Progenitor cell of endocrine pancreas (in vitro differentiated cells): ENCODE measurements at regions not wholly inside any gene's neighbourhood (a gene's known extent, or its start where the extent isn't known, plus 50 kb on each side); places are given as distances from the start of the nearest gene placed in this dataset.

Experiments used
- DNase-seq: peaks from one replicate; pipeline ENCODE4 v3.0.0; 2021; ENCODE audit warnings: low spot score; ENCODE audit not compliant: unreplicated experiment
- H3K27ac Mint-ChIP-seq: 2 replicates; pipeline ENCODE4 v1.8.0; 2021; ENCODE audit warnings: mild to moderate bottlenecking, moderate library complexity, mixed read lengths
- H3K27me3 Mint-ChIP-seq: 2 replicates; pipeline ENCODE4 v1.8.0; 2021; ENCODE audit warnings: mixed read lengths
- H3K36me3 Mint-ChIP-seq: 2 replicates; pipeline ENCODE4 v1.8.0; 2022; ENCODE audit warnings: mixed read lengths; ENCODE audit not compliant: insufficient read depth
- H3K4me1 Mint-ChIP-seq: 2 replicates; pipeline ENCODE4 v1.8.0; 2021; ENCODE audit warnings: low read depth, mixed read lengths
- H3K4me3 Mint-ChIP-seq: 2 replicates; pipeline ENCODE4 v1.8.0; 2021; ENCODE audit warnings: low read depth, mild to moderate bottlenecking, moderate library complexity, mixed read lengths
- H3K9me3 Mint-ChIP-seq: 2 replicates; pipeline ENCODE4 v1.8.0; 2021; ENCODE audit warnings: low read depth, mixed read lengths
- TF ChIP-seq, protein P1 (sequence below): fragments of 200-600 bp; sonication (generic); IDR thresholded peaks from one replicate; pipeline ENCODE4 v1.5.0; 2021; ENCODE audit warnings: antibody characterized with exemption, mild to moderate bottlenecking; ENCODE audit not compliant: unreplicated experiment

DNA sequence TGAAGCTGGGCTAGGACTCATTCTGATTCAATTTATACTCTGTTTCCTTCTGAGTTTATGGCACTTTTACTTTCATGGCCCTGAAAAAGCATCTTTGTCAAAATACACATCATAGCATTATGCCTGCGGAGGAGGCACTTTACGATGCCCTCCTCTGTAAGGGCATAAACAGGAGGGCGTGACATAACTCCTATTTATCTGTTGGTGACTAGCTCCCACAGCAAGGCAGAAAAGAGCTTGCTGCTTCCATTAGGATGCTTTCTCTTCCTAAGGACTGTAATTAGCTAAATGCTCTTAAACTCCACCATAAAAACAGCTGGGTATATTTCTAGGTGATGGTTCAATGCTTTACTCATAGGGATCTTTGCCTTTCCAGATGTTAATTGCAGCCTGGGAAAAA is 315.2 kb upstream of the GHITM start:
- TF ChIP-seq, protein P1, sequence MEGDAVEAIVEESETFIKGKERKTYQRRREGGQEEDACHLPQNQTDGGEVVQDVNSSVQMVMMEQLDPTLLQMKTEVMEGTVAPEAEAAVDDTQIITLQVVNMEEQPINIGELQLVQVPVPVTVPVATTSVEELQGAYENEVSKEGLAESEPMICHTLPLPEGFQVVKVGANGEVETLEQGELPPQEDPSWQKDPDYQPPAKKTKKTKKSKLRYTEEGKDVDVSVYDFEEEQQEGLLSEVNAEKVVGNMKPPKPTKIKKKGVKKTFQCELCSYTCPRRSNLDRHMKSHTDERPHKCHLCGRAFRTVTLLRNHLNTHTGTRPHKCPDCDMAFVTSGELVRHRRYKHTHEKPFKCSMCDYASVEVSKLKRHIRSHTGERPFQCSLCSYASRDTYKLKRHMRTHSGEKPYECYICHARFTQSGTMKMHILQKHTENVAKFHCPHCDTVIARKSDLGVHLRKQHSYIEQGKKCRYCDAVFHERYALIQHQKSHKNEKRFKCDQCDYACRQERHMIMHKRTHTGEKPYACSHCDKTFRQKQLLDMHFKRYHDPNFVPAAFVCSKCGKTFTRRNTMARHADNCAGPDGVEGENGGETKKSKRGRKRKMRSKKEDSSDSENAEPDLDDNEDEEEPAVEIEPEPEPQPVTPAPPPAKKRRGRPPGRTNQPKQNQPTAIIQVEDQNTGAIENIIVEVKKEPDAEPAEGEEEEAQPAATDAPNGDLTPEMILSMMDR = no peak
- no peaks in the 10 kb centered on the region for H3K36me3 Mint-ChIP-seq
- no peak overlapping the region for H3K4me3 Mint-ChIP-seq
- H3K27me3 Mint-ChIP-seq = no peaks in the 10 kb centered on the region
- no peak overlapping the region for H3K27ac Mint-ChIP-seq
- H3K9me3 Mint-ChIP-seq = peaks cover 10% of the 10 kb centered on the region
- DNase-seq = no peak
- peaks cover 1% of the 10 kb centered on the region for H3K4me1 Mint-ChIP-seq

DNA sequence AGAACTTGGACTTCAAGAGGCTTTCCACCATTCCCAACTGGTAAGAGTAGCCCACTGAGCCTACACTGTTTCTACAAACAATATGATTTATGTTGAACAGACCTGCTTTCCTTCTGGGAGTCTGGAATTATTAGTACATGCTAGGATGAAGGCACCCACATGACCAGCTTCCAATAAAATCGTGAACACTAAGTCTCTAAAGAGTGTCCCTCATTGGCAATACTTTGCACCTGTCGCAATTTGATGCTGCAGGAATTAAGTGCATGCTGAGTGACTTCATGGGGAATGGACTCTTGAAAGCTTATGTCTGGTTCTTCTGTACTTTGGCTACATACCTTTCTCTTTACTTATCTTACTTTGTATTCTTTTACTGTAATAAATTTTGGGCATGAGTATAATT is 305.2 kb upstream of the GHITM start:
- no peaks in the 10 kb centered on the region for H3K27me3 Mint-ChIP-seq
- no peak for DNase-seq
- H3K4me1 Mint-ChIP-seq = no peaks in the 10 kb centered on the region
- H3K27ac Mint-ChIP-seq = no peak overlapping the region
- no peak overlapping the region for H3K4me3 Mint-ChIP-seq
- no peaks in the 10 kb centered on the region for H3K36me3 Mint-ChIP-seq
- H3K9me3 Mint-ChIP-seq = no peaks in the 10 kb centered on the region
- TF ChIP-seq, protein P1 = no peak

DNA sequence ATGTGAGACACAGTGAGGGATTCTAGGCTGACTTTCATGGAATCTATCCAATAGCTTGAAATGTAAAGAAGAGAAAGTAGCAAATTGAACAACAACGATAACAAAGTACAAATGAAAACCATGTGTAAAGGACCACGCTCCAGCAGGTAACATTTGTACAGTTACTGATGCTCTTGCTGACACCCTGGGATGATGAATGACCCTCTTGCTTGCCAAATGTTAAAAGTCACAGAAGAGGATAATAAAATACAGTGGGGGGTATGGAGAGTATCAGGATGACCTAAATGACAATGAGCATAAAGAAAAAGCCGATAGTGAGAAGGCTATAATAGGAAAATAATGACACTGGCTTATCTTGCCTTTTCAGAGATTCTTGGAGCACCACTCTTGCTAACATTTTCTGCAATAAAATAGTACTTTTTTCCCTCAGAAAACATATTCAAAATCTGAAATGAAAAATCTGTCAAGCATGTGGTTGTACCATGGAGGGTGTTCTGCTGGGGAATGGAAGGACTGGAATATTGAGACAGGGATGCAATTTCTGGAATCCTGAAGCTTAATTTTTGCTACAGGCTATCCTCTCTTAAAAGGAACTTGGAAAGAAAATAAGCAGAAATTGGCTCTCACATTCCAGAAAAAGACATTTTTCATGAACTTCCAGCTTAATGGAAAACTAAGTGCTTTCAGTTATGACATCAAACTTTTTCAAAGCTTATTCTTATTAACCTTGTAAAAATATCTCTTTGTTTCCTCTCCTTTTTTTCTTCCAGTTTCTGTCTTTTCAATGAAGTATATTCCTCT is 303.2 kb upstream of the GHITM start:
- no peak for DNase-seq
- no peak overlapping the region for H3K4me3 Mint-ChIP-seq
- TF ChIP-seq, protein P1 = no peak
- no peaks in the 10 kb centered on the region for H3K4me1 Mint-ChIP-seq
- H3K9me3 Mint-ChIP-seq = peaks cover 3% of the 10 kb centered on the region
- H3K36me3 Mint-ChIP-seq = no peaks in the 10 kb centered on the region
- no peak overlapping the region for H3K27ac Mint-ChIP-seq
- no peaks in the 10 kb centered on the region for H3K27me3 Mint-ChIP-seq

DNA sequence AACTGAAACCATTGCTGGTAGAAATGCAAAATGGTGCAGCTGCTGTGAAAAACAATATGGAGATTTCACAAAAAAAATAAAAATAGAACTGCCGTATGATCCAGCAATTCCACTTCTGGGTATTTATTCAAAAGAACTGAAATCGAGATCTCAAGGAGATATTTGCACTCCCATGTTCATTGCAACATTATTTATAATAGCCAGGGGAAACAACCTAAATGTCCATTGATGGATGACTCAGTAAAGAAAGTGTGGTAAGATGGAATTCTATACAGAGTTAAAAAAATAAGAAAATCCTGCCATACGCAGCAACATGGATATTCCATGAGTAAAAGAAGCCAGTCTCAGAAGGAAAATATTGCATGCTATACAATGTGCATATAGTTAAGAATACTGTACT is 290.6 kb upstream of the GHITM start:
- no peaks in the 10 kb centered on the region for H3K27me3 Mint-ChIP-seq
- H3K9me3 Mint-ChIP-seq = peaks cover 4% of the 10 kb centered on the region
- no peak overlapping the region for H3K4me3 Mint-ChIP-seq
- H3K4me1 Mint-ChIP-seq = peaks cover 5% of the 10 kb centered on the region
- DNase-seq = no peak
- H3K27ac Mint-ChIP-seq = no peak overlapping the region
- H3K36me3 Mint-ChIP-seq = no peaks in the 10 kb centered on the region
- TF ChIP-seq, protein P1 = no peak

DNA sequence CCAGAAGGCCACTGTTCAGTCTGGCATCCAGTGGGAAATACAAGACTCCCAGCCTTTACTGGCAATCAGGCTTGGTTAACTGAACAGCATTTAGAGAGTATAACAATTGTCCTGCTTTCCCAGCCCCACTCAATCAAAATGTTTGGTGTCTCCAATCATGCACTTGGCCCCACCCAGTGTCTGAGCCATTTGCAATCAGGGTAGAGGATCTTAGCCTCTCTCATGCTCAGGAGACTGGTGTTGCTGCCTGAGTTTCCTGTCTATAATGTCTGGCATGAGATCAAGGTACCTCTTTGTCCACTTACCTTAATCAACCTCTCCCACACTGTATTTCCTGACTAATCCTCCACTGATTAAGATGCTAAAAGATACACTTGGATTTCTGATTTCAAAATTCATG is 290.2 kb upstream of the GHITM start:
- no peaks in the 10 kb centered on the region for H3K27me3 Mint-ChIP-seq
- no peak overlapping the region for H3K4me3 Mint-ChIP-seq
- no peak for DNase-seq
- H3K27ac Mint-ChIP-seq = no peak overlapping the region
- H3K9me3 Mint-ChIP-seq = peaks cover 4% of the 10 kb centered on the region
- TF ChIP-seq, protein P1 = no peak
- H3K4me1 Mint-ChIP-seq = peaks cover under 1% of the 10 kb centered on the region
- H3K36me3 Mint-ChIP-seq = no peaks in the 10 kb centered on the region
